SK-MEL-5 (cell line): ENCODE measurements at regions not wholly inside any gene's neighbourhood (a gene's known extent, or its start where the extent isn't known, plus 50 kb on each side); places are given as distances from the start of the nearest gene placed in this dataset.
A peak's percentile ranks its signal among the peaks of the same experiment; 100 is the strongest.
"Not testable (repeated sequence)": the region's sequence is repeated elsewhere in the genome, so short reads cannot be mapped to it uniquely, and the experiment has no call there.

Source experiments
- DNase-seq: peaks from one replicate; pipeline ENCODE4 v3.0.0-alpha.2; 2016; ENCODE audit warnings: low read depth, low spot score
- in situ Hi-C: cut with HindIII; loops from 2 replicates; pipeline ENCODE4 v1.10.0; 2016; ENCODE audit warnings: low sequenced_read_pairs, high pct_unique_total_duplicates, low pct_unique_long_range_greater_than_20kb

DNA sequence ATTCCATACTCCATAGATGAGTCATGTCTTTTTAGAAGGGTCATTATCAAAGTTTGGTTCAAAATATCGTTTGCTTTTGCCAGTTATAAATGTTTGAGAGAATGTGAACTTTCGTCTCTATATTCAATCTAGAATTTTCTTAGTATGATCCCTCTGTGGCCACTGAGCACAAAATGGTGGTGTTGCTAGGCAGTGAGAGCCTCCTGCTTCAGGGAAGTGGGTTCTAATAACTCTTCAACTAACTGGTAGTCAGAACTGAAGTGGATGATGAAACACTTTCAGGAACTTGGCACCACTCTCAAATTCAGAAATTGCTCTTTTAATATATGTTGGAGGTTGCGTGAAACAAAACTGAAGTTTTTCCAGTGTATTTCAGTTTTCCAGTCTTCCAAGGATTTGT, 125.0 kb upstream of the DOK5 start:
- no peak for DNase-seq
- in situ Hi-C loops = no loop called here

DNA sequence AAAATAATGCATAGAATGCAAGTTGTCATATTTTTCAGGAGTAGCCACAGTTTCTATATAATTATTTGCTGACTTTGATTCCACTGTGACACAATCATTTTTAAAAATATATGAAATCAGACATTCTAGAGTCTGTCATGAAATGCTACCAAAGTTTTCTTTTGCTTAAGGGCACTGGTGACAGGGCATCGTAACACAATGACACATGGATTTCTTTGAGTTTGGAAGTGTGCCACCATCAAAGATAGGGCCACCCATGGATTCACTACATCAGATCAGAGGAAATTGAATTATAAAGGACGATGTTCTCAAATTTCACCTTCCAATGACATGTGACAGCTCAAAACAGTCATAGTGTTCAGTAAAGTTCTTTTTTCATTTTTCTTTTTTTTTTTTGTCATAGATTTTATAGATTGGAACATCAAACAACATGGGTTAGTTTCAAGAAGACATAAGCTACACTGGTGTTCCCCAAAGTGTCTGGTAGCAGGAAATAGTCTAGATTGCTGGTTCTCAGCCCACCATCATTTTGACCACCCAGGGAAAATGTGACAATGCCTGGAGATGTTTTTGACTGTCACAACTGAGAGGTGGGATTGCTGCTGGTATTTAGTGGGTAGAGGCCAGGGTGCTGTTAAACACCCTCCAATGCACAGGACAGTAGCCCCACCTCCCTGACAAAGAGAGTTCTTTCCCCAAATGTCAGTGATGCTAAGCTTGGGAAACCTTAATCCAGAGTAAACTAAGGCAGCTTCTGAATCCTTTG, 123.8 kb upstream of the DOK5 start:
- DNase-seq = no peak
- in situ Hi-C loops = no loop called here

GRCh38 chr20:54352541-54352940, 122.9 kb upstream of the DOK5 start:
- in situ Hi-C loops, DNase-seq: not testable (repeated sequence)

DNA sequence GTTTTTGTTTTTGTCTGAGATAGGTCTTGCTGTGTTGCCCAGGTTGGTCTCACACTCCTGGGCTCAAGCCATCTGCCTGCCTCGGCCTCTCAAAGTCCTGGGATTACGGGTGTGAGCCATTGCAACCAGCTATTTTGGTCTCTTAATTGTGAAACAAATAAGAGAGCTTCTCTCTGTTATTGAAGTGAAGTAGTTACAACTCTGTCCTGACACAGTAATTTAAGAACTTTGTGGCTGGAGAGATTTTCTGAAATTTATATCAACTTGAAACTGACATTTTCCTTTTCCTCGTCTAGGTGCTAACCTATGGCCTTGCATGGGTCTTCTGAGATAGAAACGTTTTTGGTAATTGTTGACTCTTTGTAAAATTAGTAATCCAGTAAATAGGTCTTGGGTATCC, 122.1 kb upstream of the DOK5 start:
- in situ Hi-C loops = no loop called here
- no peak for DNase-seq

DNA sequence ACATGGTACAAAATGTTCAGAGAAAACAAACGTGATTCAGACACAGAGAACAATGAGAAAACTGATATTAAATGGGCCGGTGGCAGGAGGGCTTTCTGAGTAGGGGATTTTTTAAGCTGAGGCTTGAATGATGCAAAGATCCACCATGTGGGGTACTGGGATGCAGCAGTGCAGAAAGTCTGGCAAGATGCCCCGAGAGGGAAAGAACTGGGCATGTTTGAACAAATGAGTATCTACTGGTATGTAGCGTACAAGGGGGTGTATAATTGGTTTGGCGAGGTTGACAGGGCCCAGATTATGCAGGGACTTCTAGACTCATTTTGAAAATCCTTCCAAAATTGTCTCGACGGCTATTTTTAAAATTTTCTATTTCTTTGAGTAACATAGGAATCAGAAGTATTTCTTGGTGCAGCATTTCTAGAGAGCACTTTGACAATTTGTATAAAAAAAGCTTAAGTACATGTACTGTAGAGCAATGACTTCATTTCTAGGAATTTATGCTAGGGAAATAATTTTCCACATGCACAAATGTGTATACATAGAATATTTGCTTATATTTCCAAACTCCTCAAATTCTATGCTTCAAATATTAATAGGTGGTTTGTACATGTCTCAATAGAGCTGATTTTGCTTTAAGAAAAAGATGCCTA, 119.6 kb upstream of the DOK5 start:
- no peak for DNase-seq
- in situ Hi-C loops = no loop called here

GRCh38 chr20:54356801-54357200, 118.6 kb upstream of the DOK5 start:
- in situ Hi-C loops = no loop called here
- no peak for DNase-seq

DNA sequence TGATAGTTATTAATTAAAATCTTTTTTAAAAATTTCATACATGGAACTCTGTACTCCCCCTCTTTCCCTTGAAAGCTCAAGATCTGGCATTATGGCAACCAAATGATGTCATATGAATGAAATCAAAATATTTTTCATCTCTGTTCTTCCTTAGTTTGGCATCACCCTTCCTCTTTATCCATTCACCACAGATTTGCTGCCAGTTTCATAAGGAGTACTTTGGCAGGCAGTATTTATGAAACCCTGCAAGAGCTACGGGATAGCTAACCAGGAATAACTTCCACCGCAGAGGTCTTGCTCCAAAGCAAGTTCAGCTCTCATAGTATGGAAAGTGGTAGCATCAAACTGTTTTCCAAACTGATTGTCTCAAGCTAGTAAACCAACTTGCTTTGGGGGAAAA, 113.9 kb upstream of the DOK5 start:
- in situ Hi-C loops = no loop called here
- DNase-seq = no peak

GRCh38 chr20:54362283-54362682, 113.1 kb upstream of the DOK5 start:
- in situ Hi-C loops = no loop called here
- DNase-seq = peak; percentile 50

- DNase-seq = no peak
- in situ Hi-C loops = no loop called here
These were observed 111.0 kb upstream of the DOK5 start for GRCh38 chr20:54364365-54364764.

- DNase-seq = no peak
- in situ Hi-C loops = no loop called here
These were observed 110.5 kb upstream of the DOK5 start for GRCh38 chr20:54364919-54365318.

GRCh38 chr20:54366669-54367344, 108.6 kb upstream of the DOK5 start:
- in situ Hi-C loops = no loop called here
- DNase-seq = no peak

- in situ Hi-C loops = no loop called here
- DNase-seq = no peak
These were observed 106.8 kb upstream of the DOK5 start for GRCh38 chr20:54368570-54368969.

DNA sequence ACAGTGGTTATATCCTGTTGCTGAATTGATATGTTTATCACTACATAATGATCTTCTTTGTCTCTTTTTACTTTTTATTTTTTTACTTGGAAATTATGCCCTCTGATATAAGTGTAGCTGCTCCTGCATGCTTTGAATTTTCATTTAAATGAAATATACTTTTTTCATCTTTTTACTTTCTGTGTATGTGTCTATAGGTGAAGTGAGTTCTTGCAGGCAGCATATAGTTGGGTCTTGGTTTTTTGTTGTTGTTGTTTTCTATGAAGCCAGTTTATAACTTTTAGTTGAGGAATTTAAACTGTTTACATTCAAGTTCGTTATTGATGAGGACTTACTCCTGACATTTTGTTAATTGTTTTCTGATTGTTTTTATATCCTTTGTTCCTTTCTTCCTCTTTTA, 103.1 kb upstream of the DOK5 start:
- DNase-seq = no peak
- in situ Hi-C loops = no loop called here

GRCh38 chr20:54377992-54378773, 97.2 kb upstream of the DOK5 start:
- DNase-seq = no peak
- in situ Hi-C loops = no loop called here

- DNase-seq = no peak
- in situ Hi-C loops = no loop called here
These were observed 95.4 kb upstream of the DOK5 start for GRCh38 chr20:54379893-54380584.

DNA sequence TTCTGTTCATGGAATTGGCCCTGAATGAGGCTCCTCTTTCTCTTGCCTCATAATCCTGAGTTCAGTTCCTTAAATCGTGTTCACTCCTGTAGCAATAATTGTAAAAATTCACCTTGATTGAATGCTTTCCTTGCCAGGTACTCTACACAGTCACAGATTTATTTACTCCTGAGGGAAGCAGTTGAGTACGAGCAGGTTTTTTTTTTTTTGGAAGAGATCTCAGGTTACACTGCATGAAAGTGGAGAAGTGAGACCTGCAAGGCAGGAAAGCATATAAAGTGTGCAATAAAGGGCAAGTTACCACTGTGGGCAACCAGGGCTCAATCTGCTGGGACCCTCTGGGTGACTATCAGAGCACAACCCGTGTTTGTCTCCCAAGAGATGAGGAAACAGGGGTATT, 93.0 kb upstream of the DOK5 start:
- no peak for DNase-seq
- in situ Hi-C loops = no loop called here

DNA sequence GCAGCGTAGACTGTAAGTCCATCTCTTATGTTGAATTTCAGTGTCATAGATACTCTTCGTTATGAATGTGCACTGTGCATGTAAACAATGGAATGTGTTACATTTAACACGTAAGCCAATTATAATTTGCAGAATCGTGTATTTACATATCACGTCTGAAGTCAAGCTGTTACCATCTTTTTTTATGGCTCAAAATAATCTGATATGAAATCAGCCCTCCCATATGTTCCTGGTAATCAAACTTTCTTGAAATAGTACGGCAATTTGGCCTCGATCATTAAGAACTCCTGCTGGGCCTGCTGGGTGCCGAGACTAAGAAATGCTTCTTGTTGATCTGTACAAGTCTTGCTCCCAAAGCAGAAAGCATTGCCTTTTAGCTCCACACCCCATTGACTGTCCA, 89.6 kb upstream of the DOK5 start:
- DNase-seq = no peak
- in situ Hi-C loops = no loop called here
